WI38 (cell line): ENCODE measurements at regions not wholly inside any gene's neighbourhood (a gene's known extent, or its start where the extent isn't known, plus 50 kb on each side); places are given as distances from the start of the nearest gene placed in this dataset.

Experiments
- H3K4me3 ChIP-seq: 2 replicates; pipeline ENCODE4 v1.5.1; 2011; ENCODE audit warnings: low read depth, mild to moderate bottlenecking, control low read depth, low read length
- TF ChIP-seq, protein P1 (sequence below): IDR thresholded peaks from 2 replicates; pipeline ENCODE4 v1.5.1; 2012; ENCODE audit warnings: low read depth, mild to moderate bottlenecking, control low read depth, low read length

DNA sequence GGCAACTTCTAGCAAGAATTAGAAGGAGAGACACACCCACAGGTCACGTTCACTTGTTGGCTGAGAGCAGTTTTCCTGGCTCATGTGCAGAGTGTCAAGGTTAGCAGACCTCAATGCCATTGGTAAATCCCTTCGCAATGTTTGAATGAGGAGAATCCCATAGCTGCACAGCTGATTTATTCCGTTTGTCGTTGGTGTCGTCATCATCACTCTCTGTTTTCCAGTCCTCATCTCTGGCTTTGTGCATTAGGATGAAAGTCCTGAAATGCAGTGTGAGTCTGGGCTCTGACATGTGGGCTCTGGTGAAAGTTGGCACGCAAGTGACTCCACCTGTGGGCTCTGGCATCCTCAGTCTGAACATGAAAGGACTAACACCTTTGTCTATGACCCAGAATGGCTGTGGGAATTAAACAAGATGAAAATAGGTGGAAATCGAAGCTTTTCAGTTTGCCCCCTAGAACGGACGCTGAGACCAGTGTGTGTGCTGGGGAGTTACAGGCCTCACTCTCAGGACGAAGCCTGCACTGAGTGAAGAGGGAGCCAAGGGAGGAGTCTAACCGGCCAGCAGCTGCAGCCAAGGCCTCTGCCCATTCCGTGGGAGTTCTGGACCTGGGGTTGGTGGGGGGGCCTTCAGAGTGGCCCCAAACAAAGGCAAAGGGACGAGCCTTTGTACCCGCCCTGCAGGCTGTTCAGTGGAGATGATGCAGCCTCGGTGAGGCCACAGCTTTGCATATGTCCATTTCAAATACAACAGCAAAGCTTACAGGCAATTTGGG is 74.8 kb upstream of the ZNF516 start:
- no peak overlapping the region for H3K4me3 ChIP-seq
- TF ChIP-seq, protein P1, sequence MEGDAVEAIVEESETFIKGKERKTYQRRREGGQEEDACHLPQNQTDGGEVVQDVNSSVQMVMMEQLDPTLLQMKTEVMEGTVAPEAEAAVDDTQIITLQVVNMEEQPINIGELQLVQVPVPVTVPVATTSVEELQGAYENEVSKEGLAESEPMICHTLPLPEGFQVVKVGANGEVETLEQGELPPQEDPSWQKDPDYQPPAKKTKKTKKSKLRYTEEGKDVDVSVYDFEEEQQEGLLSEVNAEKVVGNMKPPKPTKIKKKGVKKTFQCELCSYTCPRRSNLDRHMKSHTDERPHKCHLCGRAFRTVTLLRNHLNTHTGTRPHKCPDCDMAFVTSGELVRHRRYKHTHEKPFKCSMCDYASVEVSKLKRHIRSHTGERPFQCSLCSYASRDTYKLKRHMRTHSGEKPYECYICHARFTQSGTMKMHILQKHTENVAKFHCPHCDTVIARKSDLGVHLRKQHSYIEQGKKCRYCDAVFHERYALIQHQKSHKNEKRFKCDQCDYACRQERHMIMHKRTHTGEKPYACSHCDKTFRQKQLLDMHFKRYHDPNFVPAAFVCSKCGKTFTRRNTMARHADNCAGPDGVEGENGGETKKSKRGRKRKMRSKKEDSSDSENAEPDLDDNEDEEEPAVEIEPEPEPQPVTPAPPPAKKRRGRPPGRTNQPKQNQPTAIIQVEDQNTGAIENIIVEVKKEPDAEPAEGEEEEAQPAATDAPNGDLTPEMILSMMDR, result no peak

DNA sequence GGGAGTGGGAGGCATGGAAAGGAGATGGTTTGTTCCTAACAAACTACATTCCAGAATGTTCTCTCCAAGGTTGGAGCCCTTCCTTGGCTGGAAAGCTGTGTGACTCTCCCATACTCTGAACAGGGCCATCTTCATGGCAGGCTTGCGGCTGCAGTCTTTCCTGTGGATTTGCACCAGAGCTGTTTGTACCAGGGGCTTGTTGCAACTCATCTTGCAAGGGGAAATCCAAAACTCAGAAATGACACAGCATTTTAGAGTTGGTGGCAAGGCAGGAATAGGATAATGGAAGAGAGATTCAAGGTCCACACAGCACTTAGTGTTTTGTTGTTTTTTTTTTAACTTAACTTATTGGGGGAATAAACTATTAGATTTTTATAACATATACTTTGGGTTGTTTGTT is 73.7 kb upstream of the ZNF516 start:
- no peak overlapping the region for H3K4me3 ChIP-seq
- TF ChIP-seq, protein P1, result no peak

DNA sequence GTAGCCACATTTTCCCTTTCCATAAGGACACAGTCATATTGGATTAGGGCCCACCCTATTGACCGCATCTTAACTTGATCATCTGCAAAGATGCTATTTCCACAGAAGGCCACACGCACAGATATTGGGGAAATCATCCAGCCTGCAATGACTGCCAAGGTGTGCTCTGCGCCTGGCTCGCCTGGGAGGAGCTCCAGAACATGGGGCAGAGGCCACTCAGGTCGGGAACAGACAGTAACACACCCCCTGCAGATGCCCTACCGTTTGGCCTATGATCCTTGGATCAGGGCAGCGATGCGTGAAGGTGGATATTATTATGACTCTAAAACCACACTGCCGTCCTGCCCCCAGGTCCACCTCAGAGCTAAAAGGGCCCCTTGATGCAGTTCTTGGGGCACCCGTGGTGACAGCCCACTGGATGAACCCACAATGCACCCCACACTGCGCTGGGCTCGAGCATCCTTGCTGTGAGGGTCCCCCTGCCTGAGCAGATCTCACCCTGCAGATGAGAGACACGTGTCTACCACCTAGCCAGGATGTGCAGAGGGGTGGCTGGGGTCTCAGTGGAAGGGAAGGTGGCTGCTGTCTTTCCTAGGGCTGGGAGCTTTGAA is 72.9 kb upstream of the ZNF516 start:
- no peak overlapping the region for H3K4me3 ChIP-seq
- TF ChIP-seq, protein P1, result no peak

DNA sequence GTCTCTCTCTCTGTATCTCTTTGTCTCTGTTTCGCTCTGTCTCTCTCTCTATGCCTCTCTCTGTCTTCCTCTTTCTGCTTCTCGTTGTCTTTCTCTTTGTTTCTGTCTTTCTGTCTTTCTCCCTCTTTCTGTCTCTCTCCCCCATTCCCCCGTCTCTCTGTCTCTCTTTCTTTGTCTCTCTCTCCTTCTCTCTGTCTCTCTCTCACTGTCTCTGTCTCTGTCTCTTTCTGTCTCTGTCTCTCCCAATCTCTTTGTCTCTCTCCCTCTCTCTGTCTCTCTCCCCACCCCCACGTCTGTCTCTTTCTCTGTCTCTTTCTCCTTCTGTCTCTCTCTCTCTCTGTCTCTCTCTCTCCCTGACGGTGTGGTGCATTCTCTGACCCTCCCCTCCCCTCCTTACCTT is 71.9 kb upstream of the ZNF516 start:
- no peak overlapping the region for H3K4me3 ChIP-seq
- TF ChIP-seq, protein P1, result no peak

DNA sequence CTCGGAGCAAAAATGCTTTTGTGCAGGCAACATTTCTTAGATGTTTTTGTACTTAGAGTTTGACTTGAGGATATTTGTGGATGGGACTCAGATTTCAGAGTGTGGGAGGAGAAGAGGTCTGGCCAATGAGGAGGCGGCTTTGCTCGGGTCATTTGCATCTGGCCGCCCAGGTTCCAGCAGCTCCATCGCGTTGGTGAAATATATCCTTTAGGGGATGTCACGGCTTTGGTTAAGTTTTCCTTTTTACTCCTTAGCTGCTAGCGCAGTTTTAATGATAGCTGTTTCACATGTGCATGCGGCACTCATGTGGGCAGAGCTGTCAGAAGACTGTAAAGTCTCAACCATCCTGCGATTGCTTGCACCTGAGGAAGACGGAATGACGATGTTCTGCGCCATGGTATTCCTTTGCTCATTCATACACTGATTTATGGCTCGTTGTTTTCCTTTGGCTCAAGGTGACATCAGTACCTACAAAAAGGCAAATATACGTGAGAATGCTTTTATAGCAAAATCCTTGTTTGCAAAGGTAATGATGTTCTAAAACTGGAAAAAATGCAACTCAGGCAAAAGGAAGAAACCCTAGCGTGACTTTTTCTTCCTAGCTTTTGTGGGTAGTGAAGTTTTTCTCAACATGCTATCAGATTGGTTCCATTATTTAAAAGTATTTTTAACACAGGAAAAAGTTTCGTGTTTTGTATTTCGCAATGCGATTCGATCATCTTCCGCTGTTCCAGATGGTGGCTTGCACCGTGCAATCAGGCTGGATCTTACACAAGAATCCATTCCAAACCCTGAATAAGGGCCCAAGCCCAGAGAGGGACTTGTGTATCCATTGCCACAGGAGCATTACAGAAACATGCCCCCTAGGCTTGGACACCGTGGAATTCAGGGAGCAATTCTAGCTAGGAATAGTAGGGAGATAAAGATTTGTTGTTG is 70.5 kb upstream of the ZNF516 start:
- TF ChIP-seq, protein P1, result no peak
- H3K4me3 ChIP-seq, result peak overlapping the region; percentile 71

DNA sequence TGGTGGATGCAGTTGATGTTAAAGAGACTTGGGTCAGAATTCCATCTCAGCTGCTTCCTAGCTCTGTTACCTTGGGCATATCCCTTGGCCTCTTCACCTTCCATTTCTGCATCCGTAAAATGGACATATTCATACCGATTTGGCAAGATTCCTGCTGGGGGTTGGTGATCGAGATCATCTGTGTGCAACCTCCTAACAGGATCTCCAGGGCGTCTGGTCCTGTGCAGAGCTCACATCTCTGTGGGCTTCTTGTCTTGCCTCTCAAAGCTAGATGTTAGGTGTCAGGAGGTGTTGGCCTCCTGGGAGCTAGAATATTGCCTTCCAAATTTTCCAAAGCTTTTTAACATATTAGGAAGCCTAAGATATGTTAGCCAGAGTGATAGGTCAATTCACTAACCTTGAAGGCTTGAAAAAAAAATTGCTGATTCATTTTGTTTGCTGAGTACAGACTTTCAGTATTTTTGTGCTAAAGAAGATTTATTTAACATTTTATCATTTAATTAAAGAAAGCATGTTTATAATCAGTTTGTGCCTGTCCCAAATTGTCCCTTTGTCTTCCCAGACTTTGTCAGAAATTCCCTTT is 69.7 kb upstream of the ZNF516 start:
- TF ChIP-seq, protein P1, result no peak
- H3K4me3 ChIP-seq, result peak overlapping the region; percentile 71
